Calu3 (cell line): ENCODE measurements at regions not wholly inside any gene's neighbourhood (a gene's known extent, or its start where the extent isn't known, plus 50 kb on each side); places are given as distances from the start of the nearest gene placed in this dataset.
"Not testable (repeated sequence)": the region's sequence is repeated elsewhere in the genome, so short reads cannot be mapped to it uniquely, and the experiment has no call there.

Source experiments
- BruUV-seq: library from RNA; stranded (reverse); fragments of 400-500 nt; replicated peaks from 2 replicates; lab custom pipeline; 2021; lab: Mats Ljungman, UMichigan
- CTCF ChIA-PET: fragments of 300-600 bp; sonication (Branson Sonifier 250); formaldehyde crosslinking; loops from one replicate; lab custom pipeline; 2022; ENCODE audit warnings: antibody characterized with exemption; lab: Charles Lee
- DNase-seq: peaks from one replicate; pipeline ENCODE4 v3.0.0; 2022
- H3K27ac Mint-ChIP-seq: one replicate; pipeline ENCODE4 v1.8.0; 2022; ENCODE audit warnings: mixed read lengths; ENCODE audit not compliant: unreplicated experiment
- H3K27me3 Mint-ChIP-seq: one replicate; pipeline ENCODE4 v1.8.0; 2022; ENCODE audit warnings: mixed read lengths; ENCODE audit not compliant: unreplicated experiment
- H3K36me3 Mint-ChIP-seq: one replicate; pipeline ENCODE4 v1.8.0; 2022; ENCODE audit warnings: mild to moderate bottlenecking, moderate library complexity, mixed read lengths; ENCODE audit not compliant: insufficient read depth, unreplicated experiment
- H3K4me1 Mint-ChIP-seq: one replicate; pipeline ENCODE4 v1.8.0; 2022; ENCODE audit warnings: mild to moderate bottlenecking, low read depth, mixed read lengths; ENCODE audit not compliant: unreplicated experiment
- H3K4me3 Mint-ChIP-seq: one replicate; pipeline ENCODE4 v1.8.0; 2022; ENCODE audit warnings: mild to moderate bottlenecking, low read depth, moderate library complexity, mixed read lengths; ENCODE audit not compliant: unreplicated experiment
- H3K9me3 Mint-ChIP-seq: one replicate; pipeline ENCODE4 v1.8.0; 2022; ENCODE audit warnings: low read depth, mixed read lengths; ENCODE audit not compliant: unreplicated experiment
- intact Hi-C: fragments of 100-400 bp; cut with micrococcal nuclease; formaldehyde crosslinking; loops from one replicate; pipeline ENCODE4 v1.10.0; 2022; ENCODE audit not compliant: unreplicated experiment
- TF ChIP-seq, protein P1 (sequence below): fragments of 200-600 bp; IDR thresholded peaks from one replicate; pipeline ENCODE4 v1.8.0; 2022; ENCODE audit warnings: antibody characterized with exemption; ENCODE audit not compliant: unreplicated experiment

- CTCF ChIA-PET = interaction anchor here (0.7 to 2.5 kb wide), 6 partner anchors 148 to 354 kb away, joined by 3 to 23 read pairs (median 6); no protein-coding TSS in a partner anchor
- Mint-ChIP-seq H3K4me1 (peaks cover 8% of the 10 kb centered on the region), H3K9me3 (no peaks in the 10 kb centered on the region), H3K27ac (no peak overlapping the region), H3K4me3 (no peak overlapping the region), H3K36me3 (no peaks in the 10 kb centered on the region), H3K27me3 (no peaks in the 10 kb centered on the region)
- DNase-seq = no peak
- intact Hi-C loops = loop anchor here (2.0 to 10.0 kb wide), 3 partner anchors 131 to 255 kb away; no protein-coding TSS in a partner anchor
- TF ChIP-seq, protein P1, sequence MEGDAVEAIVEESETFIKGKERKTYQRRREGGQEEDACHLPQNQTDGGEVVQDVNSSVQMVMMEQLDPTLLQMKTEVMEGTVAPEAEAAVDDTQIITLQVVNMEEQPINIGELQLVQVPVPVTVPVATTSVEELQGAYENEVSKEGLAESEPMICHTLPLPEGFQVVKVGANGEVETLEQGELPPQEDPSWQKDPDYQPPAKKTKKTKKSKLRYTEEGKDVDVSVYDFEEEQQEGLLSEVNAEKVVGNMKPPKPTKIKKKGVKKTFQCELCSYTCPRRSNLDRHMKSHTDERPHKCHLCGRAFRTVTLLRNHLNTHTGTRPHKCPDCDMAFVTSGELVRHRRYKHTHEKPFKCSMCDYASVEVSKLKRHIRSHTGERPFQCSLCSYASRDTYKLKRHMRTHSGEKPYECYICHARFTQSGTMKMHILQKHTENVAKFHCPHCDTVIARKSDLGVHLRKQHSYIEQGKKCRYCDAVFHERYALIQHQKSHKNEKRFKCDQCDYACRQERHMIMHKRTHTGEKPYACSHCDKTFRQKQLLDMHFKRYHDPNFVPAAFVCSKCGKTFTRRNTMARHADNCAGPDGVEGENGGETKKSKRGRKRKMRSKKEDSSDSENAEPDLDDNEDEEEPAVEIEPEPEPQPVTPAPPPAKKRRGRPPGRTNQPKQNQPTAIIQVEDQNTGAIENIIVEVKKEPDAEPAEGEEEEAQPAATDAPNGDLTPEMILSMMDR = no peak
- BruUV-seq = no TSS peak
Measured at GRCh38 chr12:13534242-13534641, 337.7 kb downstream of the EMP1 start.

DNA sequence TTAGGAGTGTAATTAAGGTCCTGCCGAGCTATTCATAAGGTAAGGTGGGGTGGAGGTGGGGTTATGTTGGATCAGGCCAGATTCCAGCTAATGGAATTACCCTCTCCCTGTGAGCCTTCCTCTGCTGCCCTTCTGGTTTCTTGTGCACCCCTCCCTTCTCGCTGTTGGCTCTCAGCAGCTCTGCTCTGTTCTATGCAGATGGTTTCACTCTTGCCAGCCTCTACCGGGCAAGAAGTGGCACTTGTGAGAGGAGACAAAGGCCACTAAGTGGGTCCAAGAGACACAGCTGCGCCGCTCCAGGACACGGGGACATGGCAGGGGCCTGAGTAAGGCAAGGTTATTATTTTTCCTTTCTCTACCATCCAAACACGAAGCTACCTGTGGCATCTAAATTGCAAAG is 334.4 kb downstream of the EMP1 start:
- CTCF ChIA-PET = interaction anchor here (0.6 kb wide), 1 partner anchor 631 kb away, joined by 3 read pairs; no protein-coding TSS in a partner anchor
- DNase-seq = no peak
- no peak overlapping the region for H3K4me3 Mint-ChIP-seq
- peaks cover 8% of the 10 kb centered on the region for H3K4me1 Mint-ChIP-seq
- no peaks in the 10 kb centered on the region for H3K9me3 Mint-ChIP-seq
- TF ChIP-seq, protein P1 = no peak
- H3K36me3 Mint-ChIP-seq = no peaks in the 10 kb centered on the region
- no peaks in the 10 kb centered on the region for H3K27me3 Mint-ChIP-seq
- no peak overlapping the region for H3K27ac Mint-ChIP-seq
- no TSS peak for BruUV-seq
- intact Hi-C loops = loop anchor here (10.0 kb wide), 1 partner anchor 134 kb away; no protein-coding TSS in a partner anchor

DNA sequence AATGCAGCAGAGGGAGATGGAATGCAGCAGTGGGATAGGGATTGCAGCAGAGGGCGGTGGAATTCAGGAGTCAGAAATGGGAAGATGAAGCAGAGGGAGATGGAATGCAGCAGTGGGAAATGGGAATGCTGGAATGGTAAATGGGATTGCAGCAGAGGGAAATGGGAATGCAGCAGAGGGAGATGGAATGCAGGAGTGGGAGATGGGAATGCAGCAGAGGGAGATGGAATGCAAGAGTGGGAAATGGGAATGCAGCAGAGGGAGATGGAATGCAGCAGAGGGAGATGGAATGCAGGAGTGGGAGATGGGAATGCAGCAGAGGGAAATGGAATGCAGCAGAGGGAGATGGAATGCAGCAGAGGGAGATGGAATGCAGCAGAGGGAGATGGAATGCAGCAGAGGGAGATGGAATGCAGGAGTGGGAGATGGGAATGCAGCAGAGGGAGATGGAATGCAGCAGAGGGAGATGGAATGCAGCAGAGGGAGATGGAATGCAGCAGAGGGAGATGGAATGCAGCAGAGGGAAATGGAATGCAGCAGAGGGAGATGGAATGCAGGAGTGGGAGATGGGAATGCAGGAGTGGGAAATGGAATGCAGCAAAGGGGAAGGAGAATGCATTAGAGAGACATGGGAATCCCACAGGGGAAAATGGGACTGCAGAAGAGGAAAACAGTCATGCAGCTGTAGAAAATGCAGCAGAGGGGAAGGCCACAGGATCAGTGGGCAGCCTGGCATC is 329.8 kb downstream of the EMP1 start:
- CTCF ChIA-PET, H3K27me3 Mint-ChIP-seq, H3K4me1 Mint-ChIP-seq, BruUV-seq, H3K9me3 Mint-ChIP-seq, H3K27ac Mint-ChIP-seq, H3K4me3 Mint-ChIP-seq, H3K36me3 Mint-ChIP-seq, DNase-seq, intact Hi-C loops: not testable (repeated sequence)

DNA sequence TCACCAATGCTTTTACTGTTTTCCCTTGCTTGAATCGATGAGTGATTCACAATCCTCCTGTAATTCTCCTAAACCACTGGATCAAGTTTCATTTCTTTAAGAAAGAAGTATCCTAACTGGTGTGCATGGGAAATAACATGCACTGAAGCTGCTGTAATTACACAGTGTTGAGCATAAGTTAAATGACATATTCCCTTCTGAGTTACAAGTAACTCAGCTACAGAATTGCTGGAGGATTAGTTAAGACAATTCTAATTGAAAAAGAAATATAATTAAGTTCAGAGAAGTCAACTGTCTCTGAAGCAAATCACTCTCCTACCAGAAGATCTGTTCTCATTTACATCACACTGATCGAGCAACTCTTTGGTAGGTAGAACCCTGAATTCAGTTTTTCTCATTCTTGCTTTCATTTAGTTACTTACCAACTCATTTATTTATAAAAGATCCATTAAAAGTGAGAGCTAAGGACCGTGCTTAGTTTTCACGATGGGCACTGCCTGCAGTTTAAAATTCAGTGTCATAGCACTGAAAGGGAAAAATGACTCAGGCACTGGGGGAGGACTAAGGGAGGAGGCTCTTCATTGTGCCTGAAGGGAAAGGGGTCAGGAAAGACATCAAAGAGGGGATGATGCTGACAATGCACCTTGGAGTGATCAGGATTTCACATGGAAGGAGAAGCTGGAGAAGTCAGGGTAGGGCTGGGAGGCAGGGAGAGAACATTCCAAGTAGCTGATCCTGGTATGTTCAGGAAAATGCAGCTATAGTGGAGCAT is 327.2 kb downstream of the EMP1 start:
- no peak for DNase-seq
- BruUV-seq = no TSS peak

DNA sequence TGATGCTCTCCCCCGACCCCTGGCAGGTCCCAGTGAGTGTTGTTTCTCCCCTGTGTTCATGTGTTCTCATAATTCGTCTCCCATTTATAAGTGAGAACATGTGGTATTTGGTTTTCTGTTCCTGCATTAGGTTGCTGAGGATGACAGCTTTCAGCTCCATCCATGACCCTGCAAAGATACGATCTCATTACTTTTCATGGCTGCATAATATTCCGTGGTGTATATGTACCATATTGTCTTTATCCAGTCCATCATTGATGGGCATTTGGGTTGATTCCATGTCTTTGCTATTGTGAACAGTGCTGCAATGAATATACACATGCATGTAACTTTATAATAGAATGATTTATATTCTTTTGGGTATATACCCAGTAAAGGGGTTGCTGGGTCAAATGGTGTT is 321.5 kb downstream of the EMP1 start:
- H3K9me3 Mint-ChIP-seq = peaks cover 12% of the 10 kb centered on the region
- CTCF ChIA-PET, DNase-seq, intact Hi-C loops, H3K4me1 Mint-ChIP-seq, H3K27ac Mint-ChIP-seq, H3K36me3 Mint-ChIP-seq, H3K27me3 Mint-ChIP-seq, H3K4me3 Mint-ChIP-seq, BruUV-seq: not testable (repeated sequence)

More for the DNA sequence above, 327.2 kb downstream of the EMP1 start:
- H3K27ac Mint-ChIP-seq = no peak overlapping the region
- H3K36me3 Mint-ChIP-seq = no peaks in the 10 kb centered on the region
- H3K9me3 Mint-ChIP-seq = peaks cover 4% of the 10 kb centered on the region
- intact Hi-C loops = no loop called here
- CTCF ChIA-PET = interaction anchor here (0.5 to 0.7 kb wide), 2 partner anchors 135 to 137 kb away, joined by 3 read pairs; no protein-coding TSS in a partner anchor
- no peaks in the 10 kb centered on the region for H3K27me3 Mint-ChIP-seq
- H3K4me3 Mint-ChIP-seq = no peak overlapping the region
- no peaks in the 10 kb centered on the region for H3K4me1 Mint-ChIP-seq
- TF ChIP-seq, protein P1 = no peak
